SK-N-SH (cell line): ENCODE measurements at regions not wholly inside any gene's neighbourhood (a gene's known extent, or its start where the extent isn't known, plus 50 kb on each side); places are given as distances from the start of the nearest gene placed in this dataset.
"Not testable (repeated sequence)": the region's sequence is repeated elsewhere in the genome, so short reads cannot be mapped to it uniquely, and the experiment has no call there.

ENCODE experiments used
- RFX5 ChIP-seq: IDR thresholded peaks from 2 replicates; pipeline ENCODE4 v1.6.1; 2012; ENCODE audit warnings: mild to moderate bottlenecking, improper control_type of control experiment, low read length
- YY1 ChIP-seq: IDR thresholded peaks from 2 replicates; pipeline ENCODE4 v1.4.0; 2012; ENCODE audit warnings: low read depth, mild to moderate bottlenecking
- TF ChIP-seq, protein P1 (sequence below): fragments of 200-600 bp; sonication (generic); IDR thresholded peaks from 2 replicates; pipeline ENCODE4 v1.6.1; 2017; ENCODE audit warnings: antibody characterized with exemption, mild to moderate bottlenecking, moderate library complexity

DNA sequence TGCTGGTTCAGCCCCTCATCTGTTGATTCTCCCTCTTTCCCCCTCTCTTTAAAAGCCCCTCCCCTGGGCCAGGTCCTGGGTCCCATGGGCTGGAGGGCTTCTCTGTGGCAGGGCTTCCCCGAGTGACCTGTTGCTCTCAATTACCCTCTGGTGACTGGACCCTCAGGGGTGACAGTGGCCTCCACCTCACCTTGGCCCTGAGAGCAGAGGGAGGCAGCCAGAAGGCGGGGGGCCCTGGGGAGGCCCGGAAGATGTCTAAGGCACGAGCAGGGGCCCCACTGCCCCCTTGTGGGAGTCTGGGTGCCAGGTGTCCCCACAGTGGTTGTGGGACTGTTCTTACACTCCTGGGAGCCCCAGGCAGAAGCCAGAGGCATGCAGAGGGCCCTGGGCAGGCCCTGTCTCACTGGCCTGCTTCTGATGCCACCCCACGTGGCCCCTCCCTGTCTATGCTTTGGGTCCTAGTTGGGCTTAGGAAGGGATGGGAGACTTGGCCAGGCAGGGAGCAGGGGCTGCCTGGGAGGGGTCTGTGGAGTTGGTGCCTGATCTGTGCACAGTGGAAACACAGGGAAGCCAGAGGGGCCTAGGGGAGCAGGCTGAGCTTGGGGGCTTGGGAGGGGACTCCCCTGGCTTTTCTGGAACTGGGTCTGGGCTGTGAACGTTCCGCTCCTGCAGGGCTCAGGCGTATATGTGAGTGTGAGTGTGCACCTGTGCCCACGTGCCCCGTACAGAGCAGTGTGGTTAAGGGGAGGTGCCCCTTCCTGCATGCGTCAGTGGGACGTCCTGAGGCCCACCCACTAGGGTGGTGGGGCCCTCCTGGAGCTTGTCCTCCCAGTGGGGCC, 179.7 kb downstream of the TMEM121 start:
- TF ChIP-seq RFX5, YY1: not testable (repeated sequence)
- TF ChIP-seq, protein P1, sequence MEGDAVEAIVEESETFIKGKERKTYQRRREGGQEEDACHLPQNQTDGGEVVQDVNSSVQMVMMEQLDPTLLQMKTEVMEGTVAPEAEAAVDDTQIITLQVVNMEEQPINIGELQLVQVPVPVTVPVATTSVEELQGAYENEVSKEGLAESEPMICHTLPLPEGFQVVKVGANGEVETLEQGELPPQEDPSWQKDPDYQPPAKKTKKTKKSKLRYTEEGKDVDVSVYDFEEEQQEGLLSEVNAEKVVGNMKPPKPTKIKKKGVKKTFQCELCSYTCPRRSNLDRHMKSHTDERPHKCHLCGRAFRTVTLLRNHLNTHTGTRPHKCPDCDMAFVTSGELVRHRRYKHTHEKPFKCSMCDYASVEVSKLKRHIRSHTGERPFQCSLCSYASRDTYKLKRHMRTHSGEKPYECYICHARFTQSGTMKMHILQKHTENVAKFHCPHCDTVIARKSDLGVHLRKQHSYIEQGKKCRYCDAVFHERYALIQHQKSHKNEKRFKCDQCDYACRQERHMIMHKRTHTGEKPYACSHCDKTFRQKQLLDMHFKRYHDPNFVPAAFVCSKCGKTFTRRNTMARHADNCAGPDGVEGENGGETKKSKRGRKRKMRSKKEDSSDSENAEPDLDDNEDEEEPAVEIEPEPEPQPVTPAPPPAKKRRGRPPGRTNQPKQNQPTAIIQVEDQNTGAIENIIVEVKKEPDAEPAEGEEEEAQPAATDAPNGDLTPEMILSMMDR: not testable (repeated sequence)
